Loucy (cell line): ENCODE measurements at regions not wholly inside any gene's neighbourhood (a gene's known extent, or its start where the extent isn't known, plus 50 kb on each side); places are given as distances from the start of the nearest gene placed in this dataset.

Experiments used
- H2AFZ ChIP-seq: fragments of 200-600 bp; sonication (generic); 2 replicates; pipeline ENCODE4 v1.6.0; 2016; ENCODE audit warnings: antibody characterized with exemption, mild to moderate bottlenecking, low read length, moderate library complexity
- H3F3A ChIP-seq: fragments of 200-600 bp; 2 replicates; pipeline ENCODE4 v1.6.0; 2016; ENCODE audit warnings: antibody characterized with exemption, low read depth, mild to moderate bottlenecking
- H3K27me3 ChIP-seq: fragments of 200-600 bp; sonication (generic); 2 replicates; pipeline ENCODE4 v1.6.1; 2014; ENCODE audit warnings: low read length, mild to moderate bottlenecking; ENCODE audit not compliant: insufficient read depth, poor library complexity, severe bottlenecking
- H3K36me3 ChIP-seq: fragments of 200-600 bp; sonication (generic); 2 replicates; pipeline ENCODE4 v1.6.1; 2016; ENCODE audit warnings: low read length; ENCODE audit not compliant: insufficient read depth
- H3K4me1 ChIP-seq: fragments of 200-600 bp; sonication (generic); 2 replicates; pipeline ENCODE4 v1.5.1; 2014; ENCODE audit warnings: low read length, mild to moderate bottlenecking; ENCODE audit not compliant: insufficient read depth, poor library complexity, severe bottlenecking
- H3K4me2 ChIP-seq: fragments of 200-600 bp; sonication (generic); 2 replicates; pipeline ENCODE4 v1.6.0; 2014; ENCODE audit warnings: antibody characterized with exemption, low read length, low read depth, mild to moderate bottlenecking; ENCODE audit not compliant: poor library complexity, severe bottlenecking
- H3K4me3 ChIP-seq: fragments of 200-600 bp; sonication (generic); 2 replicates; pipeline ENCODE4 v1.5.1; 2014; ENCODE audit warnings: low read length, mild to moderate bottlenecking, mixed read lengths; ENCODE audit not compliant: poor library complexity, severe bottlenecking
- H3K79me2 ChIP-seq: fragments of 200-600 bp; sonication (generic); 2 replicates; pipeline ENCODE4 v1.6.1; 2014; ENCODE audit warnings: low read length; ENCODE audit not compliant: insufficient read depth
- H3K9ac ChIP-seq: fragments of 200-600 bp; sonication (generic); 2 replicates; pipeline ENCODE4 v1.6.0; 2014; ENCODE audit warnings: mild to moderate bottlenecking, low read depth, low read length, moderate library complexity; ENCODE audit not compliant: poor library complexity, severe bottlenecking
- H3K9me2 ChIP-seq: fragments of 200-600 bp; sonication (generic); replicated peaks from 2 replicates; pipeline ENCODE4 v1.6.1; 2016; ENCODE audit warnings: low read depth, low read length, mixed read lengths
- H3K9me3 ChIP-seq: fragments of 200-600 bp; sonication (generic); 2 replicates; pipeline ENCODE4 v1.6.1; 2014; ENCODE audit warnings: mild to moderate bottlenecking, antibody characterized with exemption, low read length, low read depth; ENCODE audit not compliant: insufficient read depth
- H4K20me1 ChIP-seq: fragments of 200-600 bp; sonication (generic); 2 replicates; pipeline ENCODE4 v1.6.0; 2014; ENCODE audit warnings: antibody characterized with exemption, low read length, mild to moderate bottlenecking; ENCODE audit not compliant: insufficient read depth, poor library complexity, severe bottlenecking
- EZH2phosphoT487 ChIP-seq: fragments of 200-600 bp; IDR thresholded peaks from 2 replicates; pipeline ENCODE4 v1.6.1; 2018; ENCODE audit warnings: antibody characterized with exemption, mild to moderate bottlenecking, moderate library complexity, borderline replicate concordance
- TF ChIP-seq, protein P1 (sequence below): fragments of 200-600 bp; sonication (generic); conservative IDR thresholded peaks from 2 replicates; pipeline ENCODE4 v1.5.1; 2014; ENCODE audit warnings: mild to moderate bottlenecking, antibody characterized with exemption, low read length

DNA sequence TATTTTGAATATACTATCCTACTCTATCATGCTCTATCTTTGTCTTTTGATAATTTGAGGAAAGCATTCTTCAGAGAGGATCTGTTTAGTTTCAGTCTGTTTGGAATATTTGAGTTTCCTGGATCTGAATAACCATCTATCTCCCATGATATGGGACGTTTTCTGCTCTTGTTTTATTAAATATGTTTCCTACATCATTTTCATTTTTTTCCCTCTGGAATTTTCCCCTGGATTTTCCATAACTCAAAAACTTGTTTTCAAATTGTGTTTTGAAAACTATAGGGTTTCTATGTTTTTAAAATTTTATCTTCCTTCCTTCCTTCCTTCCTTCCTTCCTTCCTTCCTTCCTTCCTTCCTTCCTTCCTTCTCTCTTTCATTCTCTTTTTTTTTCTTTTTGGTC, 974.2 kb downstream of the TMEM121 start:
- Histone ChIP-seq H3K9me3 (no peaks in the 10 kb centered on the region; the same call in 1 of the 2 replicates), H3K4me1 (peaks cover 4% of the 10 kb centered on the region), H3F3A (no peaks in the 10 kb centered on the region), H3K4me3 (no peak overlapping the region), H3K9me2 (no peaks in the 10 kb centered on the region), H3K4me2 (no peak overlapping the region), H3K36me3 (no peaks in the 10 kb centered on the region), H4K20me1 (no peaks in the 10 kb centered on the region), H3K79me2 (no peaks in the 10 kb centered on the region), H2AFZ (no peak overlapping the region), H3K27me3 (no peaks in the 10 kb centered on the region), H3K9ac (no peak overlapping the region)
- no peak for TF ChIP-seq EZH2phosphoT487
- TF ChIP-seq, protein P1, sequence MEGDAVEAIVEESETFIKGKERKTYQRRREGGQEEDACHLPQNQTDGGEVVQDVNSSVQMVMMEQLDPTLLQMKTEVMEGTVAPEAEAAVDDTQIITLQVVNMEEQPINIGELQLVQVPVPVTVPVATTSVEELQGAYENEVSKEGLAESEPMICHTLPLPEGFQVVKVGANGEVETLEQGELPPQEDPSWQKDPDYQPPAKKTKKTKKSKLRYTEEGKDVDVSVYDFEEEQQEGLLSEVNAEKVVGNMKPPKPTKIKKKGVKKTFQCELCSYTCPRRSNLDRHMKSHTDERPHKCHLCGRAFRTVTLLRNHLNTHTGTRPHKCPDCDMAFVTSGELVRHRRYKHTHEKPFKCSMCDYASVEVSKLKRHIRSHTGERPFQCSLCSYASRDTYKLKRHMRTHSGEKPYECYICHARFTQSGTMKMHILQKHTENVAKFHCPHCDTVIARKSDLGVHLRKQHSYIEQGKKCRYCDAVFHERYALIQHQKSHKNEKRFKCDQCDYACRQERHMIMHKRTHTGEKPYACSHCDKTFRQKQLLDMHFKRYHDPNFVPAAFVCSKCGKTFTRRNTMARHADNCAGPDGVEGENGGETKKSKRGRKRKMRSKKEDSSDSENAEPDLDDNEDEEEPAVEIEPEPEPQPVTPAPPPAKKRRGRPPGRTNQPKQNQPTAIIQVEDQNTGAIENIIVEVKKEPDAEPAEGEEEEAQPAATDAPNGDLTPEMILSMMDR = no peak

DNA sequence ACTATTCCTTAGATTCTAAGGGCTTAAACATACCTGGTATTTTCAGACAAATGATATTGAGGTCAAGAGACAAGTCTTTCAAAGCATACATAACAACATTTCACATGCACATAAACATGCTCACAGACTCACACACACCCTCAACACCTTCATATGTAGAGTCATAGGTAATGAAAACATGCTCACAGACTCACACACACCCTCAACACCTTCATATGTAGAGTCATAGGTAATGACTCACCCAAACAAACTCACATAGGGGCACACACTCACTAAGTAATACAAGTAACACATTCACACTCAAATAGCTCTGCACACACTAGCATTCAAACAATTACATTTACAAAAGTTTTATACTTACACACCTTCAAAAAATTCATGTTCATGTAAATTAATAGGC, 975.5 kb downstream of the TMEM121 start:
- Histone ChIP-seq H2AFZ (no peak overlapping the region), H3K27me3 (no peaks in the 10 kb centered on the region), H3K9ac (no peak overlapping the region), H3K4me2 (no peak overlapping the region), H3K9me2 (no peaks in the 10 kb centered on the region), H3K36me3 (no peaks in the 10 kb centered on the region), H4K20me1 (no peaks in the 10 kb centered on the region), H3F3A (no peaks in the 10 kb centered on the region), H3K79me2 (no peaks in the 10 kb centered on the region), H3K9me3 (no peaks in the 10 kb centered on the region; the same call in 1 of the 2 replicates), H3K4me1 (peaks cover 16% of the 10 kb centered on the region), H3K4me3 (no peak overlapping the region)
- TF ChIP-seq, protein P1 = no peak
- no peak for TF ChIP-seq EZH2phosphoT487

DNA sequence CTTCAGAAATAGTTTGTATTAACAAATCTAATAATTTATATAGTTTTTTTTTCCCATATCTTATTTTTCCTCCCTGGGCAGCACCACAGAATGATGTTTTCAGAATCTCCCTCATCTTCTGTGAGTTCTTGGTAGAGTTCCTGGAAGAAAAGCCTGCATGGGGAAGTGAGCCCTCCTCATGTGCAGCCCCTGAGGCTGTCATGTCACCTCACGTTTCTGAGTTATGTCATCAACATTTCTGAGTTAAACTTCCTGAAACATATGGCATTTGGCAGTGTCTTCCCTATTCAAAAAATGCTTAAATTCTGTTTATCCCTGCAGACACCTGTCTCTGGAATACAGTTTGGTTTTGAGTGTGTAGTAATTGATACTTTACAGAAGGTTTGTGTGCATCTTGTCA, 979.0 kb downstream of the TMEM121 start:
- Histone ChIP-seq H3K4me3 (no peak overlapping the region), H3K4me2 (no peak overlapping the region), H3K9me3 (no peaks in the 10 kb centered on the region), H3K27me3 (no peaks in the 10 kb centered on the region), H3K79me2 (no peaks in the 10 kb centered on the region), H2AFZ (peak overlapping the region; percentile 45; the same call in 1 of the 2 replicates), H4K20me1 (no peaks in the 10 kb centered on the region), H3K36me3 (no peaks in the 10 kb centered on the region), H3K9me2 (no peaks in the 10 kb centered on the region), H3K4me1 (peaks cover 44% of the 10 kb centered on the region), H3K9ac (no peak overlapping the region), H3F3A (no peaks in the 10 kb centered on the region)
- no peak for TF ChIP-seq EZH2phosphoT487
- TF ChIP-seq, protein P1 = no peak
